ENCODE measurements at regions not wholly inside any gene's neighbourhood (a gene's known extent, or its start where the extent isn't known, plus 50 kb on each side); places are given as distances from the start of the nearest gene placed in this dataset.

DNA sequence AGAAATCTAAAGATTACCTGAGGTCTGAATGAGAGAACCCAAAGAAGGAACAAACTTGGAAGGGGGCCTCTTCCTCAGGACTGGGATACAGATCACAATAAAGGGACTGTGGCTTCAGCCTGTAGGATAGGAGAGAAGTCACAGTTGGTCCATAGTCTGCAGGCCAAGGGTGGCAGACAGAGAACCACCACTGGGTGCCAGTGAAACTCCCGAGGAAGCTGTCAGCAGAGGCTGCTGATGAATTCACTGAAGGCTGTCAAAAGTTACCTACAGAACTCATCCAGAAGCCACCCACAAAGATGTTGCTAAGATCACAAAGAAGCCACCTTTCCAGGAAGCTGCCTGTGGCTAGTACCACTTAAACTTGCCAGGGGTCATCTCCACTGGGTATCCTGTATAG lies 78.5 kb downstream of the TMCO5A start:
- no peak for TF ChIP-seq POLR2A (IDR thresholded peaks at IDR 0.05; ENCODE audit: low read depth, low read length)
- no peak for TF ChIP-seq POLR2AphosphoS5 (IDR thresholded peaks at IDR 0.05; ENCODE audit: low read depth, low read length)

Measured in GM12891 (cell line).